ENCODE measurements at regions not wholly inside any gene's neighbourhood (a gene's known extent, or its start where the extent isn't known, plus 50 kb on each side); places are given as distances from the start of the nearest gene placed in this dataset.
"Not testable (repeated sequence)": the region's sequence is repeated elsewhere in the genome, so short reads cannot be mapped to it uniquely, and the experiment has no call there.

GRCh38 chr6:139517998-139518555, 143.6 kb upstream of the CITED2 start:
- not testable (repeated sequence) for H3K36me3 ChIP-seq (ENCODE audit: insufficient read depth, low read length); H3K4me1 ChIP-seq (ENCODE audit: insufficient read depth, low read length); H3K4me3 ChIP-seq (ENCODE audit: low read length); H3K27me3 ChIP-seq (ENCODE audit: insufficient read depth, low read length); H2AFZ ChIP-seq (ENCODE audit: low read depth, low read length); H3K9me3 ChIP-seq (ENCODE audit: low read length)

- peaks cover 7% of the 10 kb centered on the region for H3K4me1 ChIP-seq (ENCODE audit: insufficient read depth, low read length)
- no peaks in the 10 kb centered on the region for H3K36me3 ChIP-seq (ENCODE audit: insufficient read depth, low read length)
- no peak overlapping the region for H3K4me3 ChIP-seq (ENCODE audit: low read length)
- no peak overlapping the region for H2AFZ ChIP-seq (ENCODE audit: low read depth, low read length)
- H3K9me3 ChIP-seq (ENCODE audit: low read length): no peaks in the 10 kb centered on the region
- H3K27me3 ChIP-seq (ENCODE audit: insufficient read depth, low read length): no peaks in the 10 kb centered on the region
These were observed 141.1 kb upstream of the CITED2 start for GRCh38 chr6:139515511-139515910.

- no peaks in the 10 kb centered on the region for H3K36me3 ChIP-seq (ENCODE audit: insufficient read depth, low read length)
- no peak overlapping the region for H2AFZ ChIP-seq (ENCODE audit: low read depth, low read length)
- H3K27me3 ChIP-seq (ENCODE audit: insufficient read depth, low read length): no peaks in the 10 kb centered on the region
- H3K4me3 ChIP-seq (ENCODE audit: low read length): no peak overlapping the region
- H3K4me1 ChIP-seq (ENCODE audit: insufficient read depth, low read length): peaks cover 7% of the 10 kb centered on the region
- no peaks in the 10 kb centered on the region for H3K9me3 ChIP-seq (ENCODE audit: low read length)
These were observed 140.4 kb upstream of the CITED2 start for GRCh38 chr6:139514819-139515218.

- H2AFZ ChIP-seq (ENCODE audit: low read depth, low read length): no peak overlapping the region
- peaks cover under 1% of the 10 kb centered on the region for H3K4me1 ChIP-seq (ENCODE audit: insufficient read depth, low read length)
- no peaks in the 10 kb centered on the region for H3K27me3 ChIP-seq (ENCODE audit: insufficient read depth, low read length)
- H3K9me3 ChIP-seq (ENCODE audit: low read length): no peaks in the 10 kb centered on the region
- no peak overlapping the region for H3K4me3 ChIP-seq (ENCODE audit: low read length)
- no peaks in the 10 kb centered on the region for H3K36me3 ChIP-seq (ENCODE audit: insufficient read depth, low read length)
These were observed 135.8 kb upstream of the CITED2 start for GRCh38 chr6:139510040-139510790.

GRCh38 chr6:139509167-139509566, 134.7 kb upstream of the CITED2 start:
- Histone ChIP-seq H3K4me3 (ENCODE audit: low read length) (no peak overlapping the region), H3K27me3 (ENCODE audit: insufficient read depth, low read length) (no peaks in the 10 kb centered on the region), H3K4me1 (ENCODE audit: insufficient read depth, low read length) (no peaks in the 10 kb centered on the region), H2AFZ (ENCODE audit: low read depth, low read length) (no peak overlapping the region), H3K9me3 (ENCODE audit: low read length) (no peaks in the 10 kb centered on the region), H3K36me3 (ENCODE audit: insufficient read depth, low read length) (no peaks in the 10 kb centered on the region)

GRCh38 chr6:139508576-139508975, 134.1 kb upstream of the CITED2 start:
- H3K27me3 ChIP-seq (ENCODE audit: insufficient read depth, low read length): no peaks in the 10 kb centered on the region
- no peaks in the 10 kb centered on the region for H3K36me3 ChIP-seq (ENCODE audit: insufficient read depth, low read length)
- no peak overlapping the region for H3K4me3 ChIP-seq (ENCODE audit: low read length)
- no peaks in the 10 kb centered on the region for H3K9me3 ChIP-seq (ENCODE audit: low read length)
- no peak overlapping the region for H2AFZ ChIP-seq (ENCODE audit: low read depth, low read length)
- no peaks in the 10 kb centered on the region for H3K4me1 ChIP-seq (ENCODE audit: insufficient read depth, low read length)

- no peak overlapping the region for H2AFZ ChIP-seq (ENCODE audit: low read depth, low read length)
- no peaks in the 10 kb centered on the region for H3K4me1 ChIP-seq (ENCODE audit: insufficient read depth, low read length)
- H3K36me3 ChIP-seq (ENCODE audit: insufficient read depth, low read length): no peaks in the 10 kb centered on the region
- H3K9me3 ChIP-seq (ENCODE audit: low read length): no peaks in the 10 kb centered on the region
- no peaks in the 10 kb centered on the region for H3K27me3 ChIP-seq (ENCODE audit: insufficient read depth, low read length)
- H3K4me3 ChIP-seq (ENCODE audit: low read length): no peak overlapping the region
These were observed 133.6 kb upstream of the CITED2 start for GRCh38 chr6:139508023-139508422.

GRCh38 chr6:139500977-139501376, 126.5 kb upstream of the CITED2 start:
- H3K9me3 ChIP-seq (ENCODE audit: low read length): no peaks in the 10 kb centered on the region
- no peak overlapping the region for H3K4me3 ChIP-seq (ENCODE audit: low read length)
- H2AFZ ChIP-seq (ENCODE audit: low read depth, low read length): no peak overlapping the region
- H3K4me1 ChIP-seq (ENCODE audit: insufficient read depth, low read length): peaks cover 3% of the 10 kb centered on the region
- no peaks in the 10 kb centered on the region for H3K36me3 ChIP-seq (ENCODE audit: insufficient read depth, low read length)
- no peaks in the 10 kb centered on the region for H3K27me3 ChIP-seq (ENCODE audit: insufficient read depth, low read length)

- Histone ChIP-seq H3K4me3 (ENCODE audit: low read length) (no peak overlapping the region), H3K27me3 (ENCODE audit: insufficient read depth, low read length) (no peaks in the 10 kb centered on the region), H3K4me1 (ENCODE audit: insufficient read depth, low read length) (peaks cover 3% of the 10 kb centered on the region), H2AFZ (ENCODE audit: low read depth, low read length) (no peak overlapping the region), H3K36me3 (ENCODE audit: insufficient read depth, low read length) (no peaks in the 10 kb centered on the region), H3K9me3 (ENCODE audit: low read length) (no peaks in the 10 kb centered on the region)
These were observed 124.3 kb upstream of the CITED2 start for GRCh38 chr6:139498715-139499114.

- H3K36me3 ChIP-seq (ENCODE audit: insufficient read depth, low read length): no peaks in the 10 kb centered on the region
- peaks cover 3% of the 10 kb centered on the region for H3K4me1 ChIP-seq (ENCODE audit: insufficient read depth, low read length)
- no peaks in the 10 kb centered on the region for H3K9me3 ChIP-seq (ENCODE audit: low read length)
- no peak overlapping the region for H3K4me3 ChIP-seq (ENCODE audit: low read length)
- H2AFZ ChIP-seq (ENCODE audit: low read depth, low read length): no peak overlapping the region
- H3K27me3 ChIP-seq (ENCODE audit: insufficient read depth, low read length): no peaks in the 10 kb centered on the region
These were observed 123.0 kb upstream of the CITED2 start for GRCh38 chr6:139497345-139497961.

- H3K4me1 ChIP-seq (ENCODE audit: insufficient read depth, low read length): peaks cover 3% of the 10 kb centered on the region
- H3K9me3 ChIP-seq (ENCODE audit: low read length): no peaks in the 10 kb centered on the region
- no peaks in the 10 kb centered on the region for H3K27me3 ChIP-seq (ENCODE audit: insufficient read depth, low read length)
- H3K36me3 ChIP-seq (ENCODE audit: insufficient read depth, low read length): no peaks in the 10 kb centered on the region
- no peak overlapping the region for H2AFZ ChIP-seq (ENCODE audit: low read depth, low read length)
- no peak overlapping the region for H3K4me3 ChIP-seq (ENCODE audit: low read length)
These were observed 122.4 kb upstream of the CITED2 start for GRCh38 chr6:139496654-139497344.

- Histone ChIP-seq H3K27me3 (ENCODE audit: insufficient read depth, low read length) (no peaks in the 10 kb centered on the region), H3K36me3 (ENCODE audit: insufficient read depth, low read length) (no peaks in the 10 kb centered on the region), H3K4me1 (ENCODE audit: insufficient read depth, low read length) (peaks cover 3% of the 10 kb centered on the region), H2AFZ (ENCODE audit: low read depth, low read length) (no peak overlapping the region), H3K4me3 (ENCODE audit: low read length) (no peak overlapping the region), H3K9me3 (ENCODE audit: low read length) (no peaks in the 10 kb centered on the region)
These were observed 120.0 kb upstream of the CITED2 start for GRCh38 chr6:139494376-139494990.

GRCh38 chr6:139490482-139490881, 116.0 kb upstream of the CITED2 start:
- Histone ChIP-seq H3K9me3 (ENCODE audit: low read length) (no peaks in the 10 kb centered on the region), H3K4me1 (ENCODE audit: insufficient read depth, low read length) (no peaks in the 10 kb centered on the region), H3K36me3 (ENCODE audit: insufficient read depth, low read length) (no peaks in the 10 kb centered on the region), H3K27me3 (ENCODE audit: insufficient read depth, low read length) (no peaks in the 10 kb centered on the region), H2AFZ (ENCODE audit: low read depth, low read length) (no peak overlapping the region), H3K4me3 (ENCODE audit: low read length) (no peak overlapping the region)

Measured in neuron (in vitro differentiated cells).